Right atrium auricular region (tissue), 2 donors: ENCODE measurements at regions not wholly inside any gene's neighbourhood (a gene's known extent, or its start where the extent isn't known, plus 50 kb on each side); places are given as distances from the start of the nearest gene placed in this dataset.

Experiments used
- DNase-seq: peaks from one replicate; pipeline ENCODE4 v3.0.0-alpha.2; 2019; ENCODE audit warnings: low spot score
- H3K27ac ChIP-seq, 2 donors: fragments of 200-600 bp; sonication (generic); 1 replicate in 1 of 2; 2 replicates in 1 of 2; pipeline ENCODE4 v1.5.1; 2016 to 2019
- H3K27me3 ChIP-seq, 2 donors: fragments of 200-600 bp; sonication (generic); one replicate each; pipeline versions ENCODE4 v1.5.1 to v1.6.0; 2017 to 2019
- H3K36me3 ChIP-seq: fragments of 200-600 bp; sonication (generic); one replicate; pipeline ENCODE4 v1.5.1; 2016
- H3K4me1 ChIP-seq, 2 donors: fragments of 200-600 bp; sonication (generic); one replicate each; pipeline versions ENCODE4 v1.5.1 to v1.6.0; 2017 to 2019
- H3K4me3 ChIP-seq, 2 donors: fragments of 200-600 bp; sonication (generic); 1 replicate in 1 of 2; 2 replicates in 1 of 2; pipeline ENCODE4 v1.5.1; 2017 to 2019; ENCODE audit warnings: mild to moderate bottlenecking in 1 of 2, moderate library complexity in 1 of 2
- H3K9me3 ChIP-seq, 2 donors: fragments of 200-600 bp; sonication (generic); one replicate each; pipeline ENCODE4 v1.5.1; 2019
- TF ChIP-seq, protein P1 (sequence below), 2 donors: fragments of 200-600 bp; sonication (generic); IDR thresholded peaks; one replicate each; pipeline ENCODE4 v1.5.1; 2019; ENCODE audit warnings: antibody characterized with exemption in 2 of 2

DNA sequence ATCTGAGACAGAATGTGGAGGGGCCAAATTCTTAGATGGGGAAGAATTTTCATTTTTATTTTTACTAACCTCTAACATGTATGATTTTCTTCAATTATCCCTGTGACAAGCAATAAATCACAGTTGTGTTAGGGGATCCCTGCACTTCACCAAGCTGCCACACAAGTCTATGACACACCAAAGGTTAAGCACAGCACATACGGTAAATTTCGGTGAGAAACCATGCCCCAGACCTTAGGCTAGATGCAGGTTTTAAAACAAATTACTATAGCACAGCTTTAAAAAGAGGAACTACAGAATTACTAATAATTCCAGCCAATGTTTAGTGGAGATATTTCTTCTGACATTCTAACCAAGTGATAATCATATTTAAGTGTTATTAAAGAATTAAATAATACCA is 175.7 kb upstream of the RORB start:
- Histone ChIP-seq H3K36me3 (no peaks in the 10 kb centered on the region), H3K27ac (no peak overlapping the region), H3K9me3 (no peaks in the 10 kb centered on the region), H3K27me3 (no peaks in the 10 kb centered on the region), H3K4me1 (no peaks in the 10 kb centered on the region), H3K4me3 (no peak overlapping the region)
- no peak for DNase-seq
- TF ChIP-seq, protein P1, sequence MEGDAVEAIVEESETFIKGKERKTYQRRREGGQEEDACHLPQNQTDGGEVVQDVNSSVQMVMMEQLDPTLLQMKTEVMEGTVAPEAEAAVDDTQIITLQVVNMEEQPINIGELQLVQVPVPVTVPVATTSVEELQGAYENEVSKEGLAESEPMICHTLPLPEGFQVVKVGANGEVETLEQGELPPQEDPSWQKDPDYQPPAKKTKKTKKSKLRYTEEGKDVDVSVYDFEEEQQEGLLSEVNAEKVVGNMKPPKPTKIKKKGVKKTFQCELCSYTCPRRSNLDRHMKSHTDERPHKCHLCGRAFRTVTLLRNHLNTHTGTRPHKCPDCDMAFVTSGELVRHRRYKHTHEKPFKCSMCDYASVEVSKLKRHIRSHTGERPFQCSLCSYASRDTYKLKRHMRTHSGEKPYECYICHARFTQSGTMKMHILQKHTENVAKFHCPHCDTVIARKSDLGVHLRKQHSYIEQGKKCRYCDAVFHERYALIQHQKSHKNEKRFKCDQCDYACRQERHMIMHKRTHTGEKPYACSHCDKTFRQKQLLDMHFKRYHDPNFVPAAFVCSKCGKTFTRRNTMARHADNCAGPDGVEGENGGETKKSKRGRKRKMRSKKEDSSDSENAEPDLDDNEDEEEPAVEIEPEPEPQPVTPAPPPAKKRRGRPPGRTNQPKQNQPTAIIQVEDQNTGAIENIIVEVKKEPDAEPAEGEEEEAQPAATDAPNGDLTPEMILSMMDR (IDR thresholded peaks at IDR 0.05): no peak

DNA sequence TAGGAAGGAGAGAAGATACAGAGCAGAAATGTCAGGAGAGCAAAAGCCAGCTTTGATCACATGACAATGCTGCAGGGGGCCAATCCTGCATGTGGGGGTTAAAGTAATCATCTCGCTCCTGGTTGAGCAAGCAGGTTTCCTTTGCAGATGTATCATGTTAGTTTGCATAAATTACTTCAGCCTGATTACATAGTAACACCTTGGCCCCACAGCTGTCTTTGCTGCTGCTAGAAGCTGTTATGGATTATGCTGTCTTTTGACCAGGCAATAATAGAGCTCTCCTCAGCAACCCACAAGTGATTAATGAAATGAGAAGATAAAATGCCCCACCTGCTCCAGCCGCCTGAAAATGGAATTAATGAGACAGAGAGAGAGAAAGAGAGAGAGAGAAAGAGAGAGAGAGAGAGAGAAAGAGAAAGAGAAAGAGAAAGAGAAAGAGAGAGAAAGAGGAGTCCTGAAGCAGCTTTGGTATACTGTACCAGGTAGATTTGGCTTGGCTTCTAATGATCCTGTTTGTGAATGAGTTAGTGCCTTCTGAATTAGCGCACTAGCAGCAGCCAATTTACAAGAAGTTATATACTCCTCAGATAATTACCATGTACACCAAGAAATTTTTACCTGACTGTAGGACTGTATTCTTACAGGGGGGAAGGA is 174.3 kb upstream of the RORB start:
- no peak for DNase-seq
- TF ChIP-seq, protein P1 (IDR thresholded peaks at IDR 0.05): no peak
- H3K36me3 ChIP-seq: no peaks in the 10 kb centered on the region

DNA sequence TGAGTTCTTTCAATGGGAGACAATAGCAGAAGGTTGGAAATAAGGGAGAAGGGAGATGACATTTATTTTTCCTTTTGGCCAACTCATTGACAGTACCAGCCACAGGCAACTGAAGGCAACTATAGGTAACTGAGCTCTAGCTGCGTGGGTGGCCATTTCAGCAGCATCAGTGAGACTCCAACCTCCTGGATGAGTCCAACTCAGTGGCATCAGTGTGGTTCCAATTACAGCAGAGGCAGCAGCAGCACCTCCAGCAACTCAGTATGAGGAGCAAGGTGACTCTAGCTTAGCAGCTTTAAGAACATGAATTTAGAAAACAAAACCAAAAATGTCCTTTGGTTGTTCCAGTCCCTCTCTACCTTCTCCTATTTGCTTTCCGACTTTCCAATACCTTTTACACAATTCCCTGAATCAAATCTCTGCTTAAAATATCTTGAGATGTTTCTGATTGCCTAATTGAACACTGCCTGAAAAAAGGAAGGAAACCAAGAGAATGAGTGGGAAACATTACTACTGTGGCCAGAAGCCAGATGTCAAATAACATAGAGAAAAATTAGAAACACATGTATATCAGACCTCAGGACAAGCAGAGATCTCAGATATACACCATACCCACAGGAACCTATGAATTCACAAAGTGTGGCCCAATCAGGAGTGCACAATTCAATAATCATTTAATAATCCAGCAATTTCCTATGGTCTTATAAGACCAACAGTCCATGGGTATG is 166.5 kb upstream of the RORB start:
- no peak overlapping the region for H3K4me3 ChIP-seq
- H3K9me3 ChIP-seq: no peaks in the 10 kb centered on the region
- no peaks in the 10 kb centered on the region for H3K4me1 ChIP-seq
- no peak for DNase-seq
- H3K27me3 ChIP-seq: no peaks in the 10 kb centered on the region
- TF ChIP-seq, protein P1 (IDR thresholded peaks at IDR 0.05): no peak
- H3K27ac ChIP-seq: no peak overlapping the region
- H3K36me3 ChIP-seq: no peaks in the 10 kb centered on the region

More for the DNA sequence above, 174.3 kb upstream of the RORB start:
- Histone ChIP-seq H3K4me1 (no peaks in the 10 kb centered on the region), H3K9me3 (no peaks in the 10 kb centered on the region), H3K27me3 (no peaks in the 10 kb centered on the region), H3K4me3 (no peak overlapping the region), H3K27ac (no peak overlapping the region)

DNA sequence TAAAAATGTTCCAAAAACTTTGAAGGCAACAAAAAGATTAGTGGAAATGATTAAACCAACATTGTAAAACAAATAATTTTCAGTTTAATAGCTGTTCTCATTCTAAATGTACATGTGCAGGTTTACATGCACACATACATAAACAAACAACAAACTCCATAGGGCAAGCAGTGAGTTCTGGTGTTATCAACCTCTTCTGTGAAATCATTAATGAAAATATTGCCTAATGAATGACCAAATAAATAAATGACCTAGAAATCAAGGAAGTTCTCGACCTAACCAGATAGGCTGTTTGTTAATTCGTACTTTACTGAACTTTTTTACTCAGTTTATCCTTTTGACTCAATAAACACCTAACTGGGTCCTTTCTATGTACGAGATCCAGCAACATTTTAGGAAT is 165.5 kb upstream of the RORB start:
- H3K4me1 ChIP-seq: no peaks in the 10 kb centered on the region
- TF ChIP-seq, protein P1 (IDR thresholded peaks at IDR 0.05): no peak
- DNase-seq: no peak
- H3K27me3 ChIP-seq: no peaks in the 10 kb centered on the region
- H3K27ac ChIP-seq: no peak overlapping the region
- no peaks in the 10 kb centered on the region for H3K36me3 ChIP-seq
- H3K9me3 ChIP-seq: no peaks in the 10 kb centered on the region
- H3K4me3 ChIP-seq: no peak overlapping the region

DNA sequence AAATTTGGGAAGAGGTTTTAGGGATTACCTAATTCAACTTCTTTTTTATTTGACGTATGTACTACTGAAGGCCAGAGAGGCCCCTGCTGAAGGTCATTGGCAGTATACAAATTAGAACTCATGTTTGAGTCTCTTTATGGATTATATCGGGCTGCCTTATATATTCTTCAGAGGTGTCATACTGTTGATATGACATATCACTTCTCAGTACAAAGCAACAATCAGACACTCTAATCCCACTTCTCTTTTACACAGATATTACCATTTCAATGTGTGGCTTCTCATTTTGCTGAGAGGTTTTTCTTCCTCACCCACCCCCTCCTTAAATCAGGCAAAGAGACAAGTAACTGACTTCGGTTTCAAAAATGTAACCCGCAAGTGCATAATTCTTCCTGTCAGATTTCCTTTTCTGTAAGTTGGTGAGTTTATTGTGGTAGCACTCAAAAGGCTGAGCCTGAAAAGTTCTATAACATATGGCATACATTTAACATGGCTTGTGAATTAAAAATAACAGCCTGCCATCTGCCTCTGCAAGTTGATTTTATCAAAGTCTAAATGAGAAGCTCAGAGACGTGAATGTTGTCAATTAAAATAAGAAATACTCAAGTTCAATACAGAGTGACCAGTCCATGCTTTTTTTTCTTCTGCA is 163.6 kb upstream of the RORB start:
- H3K4me1 ChIP-seq: no peaks in the 10 kb centered on the region
- no peaks in the 10 kb centered on the region for H3K9me3 ChIP-seq
- no peak overlapping the region for H3K27ac ChIP-seq
- H3K4me3 ChIP-seq: no peak overlapping the region
- no peaks in the 10 kb centered on the region for H3K27me3 ChIP-seq
- no peaks in the 10 kb centered on the region for H3K36me3 ChIP-seq
- no peak for DNase-seq
- TF ChIP-seq, protein P1 (IDR thresholded peaks at IDR 0.05): no peak
